ENCODE measurements at regions not wholly inside any gene's neighbourhood (a gene's known extent, or its start where the extent isn't known, plus 50 kb on each side); places are given as distances from the start of the nearest gene placed in this dataset.
A peak's percentile ranks its signal among the peaks of the same experiment; 100 is the strongest.

DNA sequence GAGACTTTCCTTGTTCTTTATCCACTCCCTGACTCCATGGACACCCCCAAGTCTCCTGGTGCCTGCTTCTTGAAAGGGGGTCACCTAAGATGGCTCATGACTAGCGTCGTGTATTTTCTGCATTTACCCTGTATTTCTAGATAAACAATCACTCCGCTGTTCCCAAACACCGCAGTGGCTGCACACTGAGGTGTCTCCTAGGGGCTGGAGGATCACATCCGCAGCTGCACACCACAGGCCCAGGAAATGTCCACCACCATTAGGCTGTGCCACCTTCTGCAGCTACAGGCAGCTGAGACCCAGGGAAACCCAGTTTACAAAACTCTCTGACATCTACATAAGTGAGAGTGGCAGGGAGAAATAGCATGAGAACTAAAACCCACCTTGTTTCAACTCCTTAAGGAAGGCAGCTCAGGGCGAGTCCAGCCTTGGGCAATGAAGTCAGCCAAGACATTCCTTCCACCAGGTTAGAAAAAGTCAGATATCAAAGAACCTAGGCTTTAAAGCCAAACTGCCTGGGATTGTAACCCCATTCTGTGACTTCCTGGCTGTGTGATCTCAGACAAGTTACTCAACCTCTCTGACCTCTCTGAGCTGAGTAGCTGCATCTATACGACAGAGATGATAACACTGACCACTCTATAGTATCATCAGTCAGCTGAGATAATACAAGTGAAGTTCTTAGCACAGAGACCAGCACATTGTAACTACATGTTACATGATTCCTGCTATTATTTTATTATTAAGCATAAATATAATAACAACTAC is 102.2 kb downstream of the SNX5 start:
- H3K9me3 Mint-ChIP-seq (ENCODE audit: unreplicated experiment), result no peaks in the 10 kb centered on the region
- Histone ChIP-seq H3K4me3 (ENCODE audit: insufficient read depth, low read depth, low read length) (no peak overlapping the region), H3K36me3 (ENCODE audit: insufficient read depth, low read length) (no peaks in the 10 kb centered on the region), H4K20me1 (ENCODE audit: insufficient read depth, low read length) (no peaks in the 10 kb centered on the region), H3K4me2 (ENCODE audit: low read length) (no peak overlapping the region), H3K27me3 (ENCODE audit: insufficient read depth, low read length) (peaks cover 4% of the 10 kb centered on the region), H2AFZ (ENCODE audit: low read depth, low read length) (no peak overlapping the region), H3K9ac (ENCODE audit: low read length) (no peak overlapping the region), H3K79me2 (ENCODE audit: insufficient read depth, low read length) (no peaks in the 10 kb centered on the region), H3K4me1 (ENCODE audit: insufficient read depth, low read length) (no peaks in the 10 kb centered on the region), H3K9me3 (ENCODE audit: insufficient read depth, low read depth, low read length) (no peaks in the 10 kb centered on the region), H3K27ac (ENCODE audit: low read depth, low read length) (no peak overlapping the region)
- H3K36me3 Mint-ChIP-seq (ENCODE audit: low read depth, unreplicated experiment), result no peaks in the 10 kb centered on the region
- FAIRE-seq (no peak), DNase-seq (ENCODE audit: low read depth) (no peak)
- no peaks in the 10 kb centered on the region for H3K4me1 Mint-ChIP-seq (ENCODE audit: low read depth, unreplicated experiment)
- no peak for TF ChIP-seq EZH2 (IDR thresholded peaks at IDR 0.05; ENCODE audit: insufficient read depth, low read length)
- TF ChIP-seq, protein P1, sequence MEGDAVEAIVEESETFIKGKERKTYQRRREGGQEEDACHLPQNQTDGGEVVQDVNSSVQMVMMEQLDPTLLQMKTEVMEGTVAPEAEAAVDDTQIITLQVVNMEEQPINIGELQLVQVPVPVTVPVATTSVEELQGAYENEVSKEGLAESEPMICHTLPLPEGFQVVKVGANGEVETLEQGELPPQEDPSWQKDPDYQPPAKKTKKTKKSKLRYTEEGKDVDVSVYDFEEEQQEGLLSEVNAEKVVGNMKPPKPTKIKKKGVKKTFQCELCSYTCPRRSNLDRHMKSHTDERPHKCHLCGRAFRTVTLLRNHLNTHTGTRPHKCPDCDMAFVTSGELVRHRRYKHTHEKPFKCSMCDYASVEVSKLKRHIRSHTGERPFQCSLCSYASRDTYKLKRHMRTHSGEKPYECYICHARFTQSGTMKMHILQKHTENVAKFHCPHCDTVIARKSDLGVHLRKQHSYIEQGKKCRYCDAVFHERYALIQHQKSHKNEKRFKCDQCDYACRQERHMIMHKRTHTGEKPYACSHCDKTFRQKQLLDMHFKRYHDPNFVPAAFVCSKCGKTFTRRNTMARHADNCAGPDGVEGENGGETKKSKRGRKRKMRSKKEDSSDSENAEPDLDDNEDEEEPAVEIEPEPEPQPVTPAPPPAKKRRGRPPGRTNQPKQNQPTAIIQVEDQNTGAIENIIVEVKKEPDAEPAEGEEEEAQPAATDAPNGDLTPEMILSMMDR (IDR thresholded peaks at IDR 0.05; ENCODE audit: insufficient read depth, low read depth, low read length), result no peak
- H3K27me3 Mint-ChIP-seq (ENCODE audit: low read depth, unreplicated experiment), result peaks cover 34% of the 10 kb centered on the region
- H3K27ac Mint-ChIP-seq (ENCODE audit: unreplicated experiment), result no peak overlapping the region
- no peak overlapping the region for H3K4me3 Mint-ChIP-seq (ENCODE audit: unreplicated experiment)

DNA sequence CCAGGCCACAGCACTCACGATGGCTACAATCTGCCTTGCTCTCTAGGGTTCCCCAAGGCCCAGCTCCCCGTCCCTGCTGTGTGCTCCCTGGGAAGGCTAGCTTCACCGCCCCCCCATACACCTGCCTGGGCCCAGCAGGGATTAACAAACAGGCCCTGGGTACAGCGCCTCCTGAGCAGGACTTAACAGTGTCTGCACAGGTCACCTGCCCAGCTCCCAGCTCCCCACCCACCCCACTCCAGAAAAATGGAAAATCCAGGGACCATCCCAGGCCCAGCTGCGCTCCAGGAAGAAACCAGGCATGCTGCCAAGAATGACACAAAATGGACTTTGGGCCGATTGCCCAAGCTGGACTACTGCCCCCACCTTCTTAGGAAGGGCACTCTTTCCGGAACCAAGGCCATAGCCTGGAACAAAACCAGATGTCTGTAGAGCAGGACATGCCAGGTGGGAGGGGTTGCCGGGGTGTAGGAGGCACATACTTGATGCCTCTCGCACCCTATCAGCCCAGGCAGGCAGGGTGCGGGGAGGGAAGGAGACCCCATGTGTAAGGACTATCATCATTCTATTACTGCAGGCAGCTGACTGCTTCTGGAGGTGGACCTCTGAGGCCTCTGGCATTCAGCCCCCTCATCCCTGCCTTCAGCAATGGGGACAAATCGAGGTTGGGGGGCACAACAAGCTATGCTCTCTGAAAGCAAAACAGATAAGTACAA is 104.9 kb downstream of the SNX5 start:
- no peaks in the 10 kb centered on the region for H3K9me3 ChIP-seq (ENCODE audit: insufficient read depth, low read depth, low read length)
- no peak for FAIRE-seq

More for the DNA sequence above, 104.9 kb downstream of the SNX5 start:
- Histone ChIP-seq H3K4me1 (ENCODE audit: insufficient read depth, low read length) (no peaks in the 10 kb centered on the region), H3K27me3 (ENCODE audit: insufficient read depth, low read length) (peaks cover 4% of the 10 kb centered on the region), H3K36me3 (ENCODE audit: insufficient read depth, low read length) (no peaks in the 10 kb centered on the region), H3K79me2 (ENCODE audit: insufficient read depth, low read length) (no peaks in the 10 kb centered on the region), H3K4me2 (ENCODE audit: low read length) (no peak overlapping the region), H3K4me3 (ENCODE audit: insufficient read depth, low read depth, low read length) (no peak overlapping the region), H3K27ac (ENCODE audit: low read depth, low read length) (no peak overlapping the region), H3K9ac (ENCODE audit: low read length) (no peak overlapping the region), H2AFZ (ENCODE audit: low read depth, low read length) (no peak overlapping the region), H4K20me1 (ENCODE audit: insufficient read depth, low read length) (no peaks in the 10 kb centered on the region)
- H3K4me3 Mint-ChIP-seq (ENCODE audit: unreplicated experiment), result no peak overlapping the region
- H3K9me3 Mint-ChIP-seq (ENCODE audit: unreplicated experiment), result no peaks in the 10 kb centered on the region
- H3K27ac Mint-ChIP-seq (ENCODE audit: unreplicated experiment), result no peak overlapping the region
- TF ChIP-seq EZH2 (IDR thresholded peaks at IDR 0.05; ENCODE audit: insufficient read depth, low read length), result no peak
- TF ChIP-seq, protein P1 (IDR thresholded peaks at IDR 0.05; ENCODE audit: insufficient read depth, low read depth, low read length), result no peak
- H3K4me1 Mint-ChIP-seq (ENCODE audit: low read depth, unreplicated experiment), result no peaks in the 10 kb centered on the region
- peaks cover 43% of the 10 kb centered on the region for H3K27me3 Mint-ChIP-seq (ENCODE audit: low read depth, unreplicated experiment)
- DNase-seq (ENCODE audit: low read depth), result peak; percentile 27
- no peaks in the 10 kb centered on the region for H3K36me3 Mint-ChIP-seq (ENCODE audit: low read depth, unreplicated experiment)
